Common myeloid progenitor, CD34-positive (primary cell): ENCODE measurements at regions not wholly inside any gene's neighbourhood (a gene's known extent, or its start where the extent isn't known, plus 50 kb on each side); places are given as distances from the start of the nearest gene placed in this dataset.

ENCODE experiments used
- CTCF ChIA-PET: fragments of 350-600 bp; sonication (Branson Sonifier 250); formaldehyde crosslinking; loops from one replicate; lab custom pipeline; 2021; ENCODE audit warnings: antibody characterized with exemption; lab: Charles Lee
- POLR2A ChIA-PET: fragments of 350-600 bp; sonication (Branson Sonifier 250); formaldehyde crosslinking; loops from one replicate; lab custom pipeline; 2021; ENCODE audit warnings: antibody characterized with exemption; lab: Charles Lee
- DNase-seq, 3 donors: peaks; one replicate each; pipeline versions ENCODE4 v3.0.0 to v3.0.0-alpha.2; 2013
- H3K27ac ChIP-seq, 2 experiments: 1 replicate in 1 of 2; 2 replicates in 1 of 2; pipeline ENCODE4 v1.7.0; 2013; ENCODE audit warnings: inconsistent platforms in 2 of 2, low read length in 2 of 2, mild to moderate bottlenecking in 2 of 2, low read depth in 1 of 2, moderate library complexity in 1 of 2; ENCODE audit not compliant: severe bottlenecking in 2 of 2, insufficient read depth in 1 of 2, poor library complexity in 1 of 2
- H3K27me3 ChIP-seq, 5 experiments: replicated peaks in 2 of 5; 1 replicate in 3 of 5; 2 replicates in 2 of 5; pipeline versions ENCODE4 v1.6.1 to v1.7.0; 2013; ENCODE audit warnings: low read length in 4 of 5, mild to moderate bottlenecking in 2 of 5, moderate library complexity in 2 of 5, inconsistent platforms in 1 of 5; ENCODE audit not compliant: insufficient read depth in 5 of 5, control insufficient read depth in 4 of 5
- H3K36me3 ChIP-seq, 4 experiments: 1 replicate in 2 of 4; 2 replicates in 2 of 4; pipeline versions ENCODE4 v1.6.1 to v1.7.0; 2013; ENCODE audit warnings: low read length in 3 of 4, control low read depth in 1 of 4, mild to moderate bottlenecking in 1 of 4; ENCODE audit not compliant: control insufficient read depth in 4 of 4, insufficient read depth in 4 of 4
- H3K4me1 ChIP-seq, 4 experiments: 1 replicate in 3 of 4; 2 replicates in 1 of 4; pipeline versions ENCODE4 v1.6.1 to v1.7.1; 2013; ENCODE audit warnings: low read length in 3 of 4, mild to moderate bottlenecking in 3 of 4, control low read depth in 1 of 4, inconsistent platforms in 1 of 4, moderate library complexity in 1 of 4; ENCODE audit not compliant: control insufficient read depth in 4 of 4, insufficient read depth in 4 of 4; ENCODE audit errors: control extremely low read depth in 1 of 4
- H3K4me3 ChIP-seq, 7 experiments: 1 replicate in 4 of 7; 2 replicates in 3 of 7; pipeline versions ENCODE4 v1.5.1 to v1.7.0; 2013; ENCODE audit warnings: mild to moderate bottlenecking in 7 of 7, low read length in 6 of 7, moderate library complexity in 6 of 7, inconsistent platforms in 2 of 7, low read depth in 2 of 7, control low read depth in 1 of 7; ENCODE audit not compliant: insufficient read depth in 4 of 7, control insufficient read depth in 1 of 7; ENCODE audit errors: extremely low read depth in 1 of 7
- H3K9me3 ChIP-seq, 5 experiments: 1 replicate in 4 of 5; 2 replicates in 1 of 5; pipeline versions ENCODE4 v1.6.1 to v1.7.1; 2013; ENCODE audit warnings: low read length in 4 of 5, mild to moderate bottlenecking in 2 of 5, inconsistent platforms in 1 of 5, low read depth in 1 of 5, moderate library complexity in 1 of 5; ENCODE audit not compliant: control insufficient read depth in 4 of 5, insufficient read depth in 2 of 5; ENCODE audit errors: control extremely low read depth in 1 of 5
- WGBS: methylation state at CpG from one replicate; pipeline ENCODE4 v1.1.5; 2013; ENCODE audit not compliant: insufficient coverage; 5-methylcytosine and 5-hydroxymethylcytosine counted together

- DNase-seq: no peak
- Histone ChIP-seq H3K4me1 (no peaks in the 10 kb centered on the region), H3K36me3 (no peaks in the 10 kb centered on the region), H3K27ac (no peak overlapping the region), H3K27me3 (peaks cover 0 to 3% (median 0%) of the 10 kb centered on the region in 5 experiments), H3K4me3 (no peak overlapping the region), H3K9me3 (peaks cover 0 to 3% (median 0%) of the 10 kb centered on the region in 5 experiments)
- ChIA-PET POLR2A (no interaction called here), CTCF (no interaction called here)
- WGBS: 96% methylated on average over 4 of the region's 4 CpGs
These were observed 393.4 kb downstream of the MIAT start for GRCh38 chr22:27050771-27051170.

- no peak for DNase-seq
- H3K36me3 ChIP-seq: no peaks in the 10 kb centered on the region
- peaks cover 0 to 2% (median 0%) of the 10 kb centered on the region in 5 experiments for H3K27me3 ChIP-seq
- no peak overlapping the region for H3K27ac ChIP-seq
- H3K4me3 ChIP-seq: no peak overlapping the region
- WGBS: 77% methylated on average over 3 of the region's 3 CpGs
- H3K4me1 ChIP-seq: no peaks in the 10 kb centered on the region
- CTCF ChIA-PET: no interaction called here
- H3K9me3 ChIP-seq: peaks cover 0 to 3% (median 0%) of the 10 kb centered on the region in 5 experiments
- POLR2A ChIA-PET: no interaction called here
These were observed 394.0 kb downstream of the MIAT start for GRCh38 chr22:27051407-27051806.

GRCh38 chr22:27057717-27058116, 400.3 kb downstream of the MIAT start:
- Histone ChIP-seq H3K36me3 (no peaks in the 10 kb centered on the region), H3K9me3 (no peaks in the 10 kb centered on the region), H3K27ac (no peak overlapping the region), H3K4me3 (no peak overlapping the region), H3K27me3 (peaks cover 0 to 8% (median 3%) of the 10 kb centered on the region in 5 experiments), H3K4me1 (no peaks in the 10 kb centered on the region)
- ChIA-PET POLR2A (no interaction called here), CTCF (no interaction called here)
- no peak for DNase-seq

- no peak overlapping the region for H3K4me3 ChIP-seq
- no peaks in the 10 kb centered on the region for H3K9me3 ChIP-seq
- peaks cover 5 to 18% (median 13%) of the 10 kb centered on the region in 4 experiments for H3K4me1 ChIP-seq
- ChIA-PET POLR2A (no interaction called here), CTCF (no interaction called here)
- H3K27ac ChIP-seq: no peak overlapping the region
- whole genome bisulfite sequencing: 81% methylated on average over 12 of the region's 15 CpGs
- H3K36me3 ChIP-seq: no peaks in the 10 kb centered on the region
- H3K27me3 ChIP-seq: peaks cover 0 to 11% (median 8%) of the 10 kb centered on the region in 5 experiments
- DNase-seq: no peak
These were observed 402.8 kb downstream of the MIAT start for GRCh38 chr22:27060190-27060589.

GRCh38 chr22:27062910-27063309, 405.5 kb downstream of the MIAT start:
- Histone ChIP-seq H3K36me3 (no peaks in the 10 kb centered on the region), H3K27ac (no peak overlapping the region), H3K27me3 (peaks cover 0 to 33% (median 4%) of the 10 kb centered on the region in 5 experiments), H3K4me1 (peaks cover 5 to 18% (median 13%) of the 10 kb centered on the region in 4 experiments), H3K9me3 (no peaks in the 10 kb centered on the region), H3K4me3 (no peak overlapping the region)
- POLR2A ChIA-PET: no interaction called here
- CTCF ChIA-PET: no interaction called here
- WGBS: 86% methylated on average over 2 of the region's 2 CpGs
- DNase-seq: no peak

GRCh38 chr22:27063406-27063805, 406.0 kb downstream of the MIAT start:
- Histone ChIP-seq H3K36me3 (no peaks in the 10 kb centered on the region), H3K4me1 (peaks cover 5 to 18% (median 13%) of the 10 kb centered on the region in 4 experiments), H3K27ac (no peak overlapping the region), H3K27me3 (peaks cover 0 to 34% (median 4%) of the 10 kb centered on the region in 5 experiments), H3K4me3 (no peak overlapping the region), H3K9me3 (no peaks in the 10 kb centered on the region)
- peak; percentile 14 to 66 (median 50) for DNase-seq
- CTCF ChIA-PET: no interaction called here
- POLR2A ChIA-PET: no interaction called here
- 10% methylated on average over 2 of the region's 5 CpGs for WGBS

- peaks cover 0 to 34% (median 4%) of the 10 kb centered on the region in 5 experiments for H3K27me3 ChIP-seq
- 100% methylated on average over 1 of the region's 2 CpGs for WGBS
- CTCF ChIA-PET: no interaction called here
- H3K36me3 ChIP-seq: no peaks in the 10 kb centered on the region
- H3K4me3 ChIP-seq: no peak overlapping the region
- H3K4me1 ChIP-seq: peaks cover 5 to 18% (median 13%) of the 10 kb centered on the region in 4 experiments
- DNase-seq: no peak
- POLR2A ChIA-PET: no interaction called here
- H3K27ac ChIP-seq: no peak overlapping the region
- H3K9me3 ChIP-seq: no peaks in the 10 kb centered on the region
These were observed 406.5 kb downstream of the MIAT start for GRCh38 chr22:27063841-27064240.
